ENCODE measurements at regions not wholly inside any gene's neighbourhood (a gene's known extent, or its start where the extent isn't known, plus 50 kb on each side); places are given as distances from the start of the nearest gene placed in this dataset.
"Not testable (repeated sequence)": the region's sequence is repeated elsewhere in the genome, so short reads cannot be mapped to it uniquely, and the experiment has no call there.

DNA sequence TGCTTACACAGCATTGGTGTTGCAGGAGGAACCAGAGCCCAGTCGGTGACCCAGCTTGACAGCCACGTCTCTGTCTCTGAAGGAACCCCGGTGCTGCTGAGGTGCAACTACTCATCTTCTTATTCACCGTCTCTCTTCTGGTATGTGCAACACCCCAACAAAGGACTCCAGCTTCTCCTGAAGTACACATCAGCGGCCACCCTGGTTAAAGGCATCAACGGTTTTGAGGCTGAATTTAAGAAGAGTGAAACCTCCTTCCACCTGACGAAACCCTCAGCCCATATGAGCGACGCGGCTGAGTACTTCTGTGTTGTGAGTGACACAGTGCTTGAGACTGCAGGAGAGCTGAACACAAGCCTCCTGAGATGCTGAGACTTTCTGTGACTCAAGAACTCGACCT, 173.3 kb upstream of the OR4E1 start:
- TF ChIP-seq, protein P1, sequence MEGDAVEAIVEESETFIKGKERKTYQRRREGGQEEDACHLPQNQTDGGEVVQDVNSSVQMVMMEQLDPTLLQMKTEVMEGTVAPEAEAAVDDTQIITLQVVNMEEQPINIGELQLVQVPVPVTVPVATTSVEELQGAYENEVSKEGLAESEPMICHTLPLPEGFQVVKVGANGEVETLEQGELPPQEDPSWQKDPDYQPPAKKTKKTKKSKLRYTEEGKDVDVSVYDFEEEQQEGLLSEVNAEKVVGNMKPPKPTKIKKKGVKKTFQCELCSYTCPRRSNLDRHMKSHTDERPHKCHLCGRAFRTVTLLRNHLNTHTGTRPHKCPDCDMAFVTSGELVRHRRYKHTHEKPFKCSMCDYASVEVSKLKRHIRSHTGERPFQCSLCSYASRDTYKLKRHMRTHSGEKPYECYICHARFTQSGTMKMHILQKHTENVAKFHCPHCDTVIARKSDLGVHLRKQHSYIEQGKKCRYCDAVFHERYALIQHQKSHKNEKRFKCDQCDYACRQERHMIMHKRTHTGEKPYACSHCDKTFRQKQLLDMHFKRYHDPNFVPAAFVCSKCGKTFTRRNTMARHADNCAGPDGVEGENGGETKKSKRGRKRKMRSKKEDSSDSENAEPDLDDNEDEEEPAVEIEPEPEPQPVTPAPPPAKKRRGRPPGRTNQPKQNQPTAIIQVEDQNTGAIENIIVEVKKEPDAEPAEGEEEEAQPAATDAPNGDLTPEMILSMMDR (IDR thresholded peaks at IDR 0.05): not testable (repeated sequence)
- not testable (repeated sequence) for TF ChIP-seq POLR2A (IDR thresholded peaks at IDR 0.05)
